A549 (cell line): ENCODE measurements at regions not wholly inside any gene's neighbourhood (a gene's known extent, or its start where the extent isn't known, plus 50 kb on each side); places are given as distances from the start of the nearest gene placed in this dataset.

ENCODE experiments used
- ATAC-seq, 2 experiments: fragments of 200-7000 bp in 1 of 2; fragments of >200 bp in 1 of 2; cut with Nextera tagmentation in 1 of 2; cut with Tn5 transposase in 1 of 2; 3 replicates each; pipeline versions ENCODE4 v1.8.0 to v1.9.1; 2018 to 2020; ENCODE audit warnings: mild to moderate bottlenecking in 1 of 2, moderate library complexity in 1 of 2
- CTCF ChIA-PET: fragments of 300-600 bp; sonication (Branson Sonifier 250); formaldehyde crosslinking; extraction: SDS; loops from one replicate; lab custom pipeline; 2021; ENCODE audit warnings: antibody characterized with exemption, inconsistent platforms; lab: Yijun Ruan, JAX
- POLR2A ChIA-PET: fragments of 350-600 bp; formaldehyde crosslinking; extraction: SDS; loops from one replicate; lab custom pipeline; 2021; ENCODE audit warnings: antibody characterized with exemption, inconsistent platforms; lab: Yijun Ruan, JAX
- DNase-seq, 2 experiments: peaks; one replicate each; pipeline versions ENCODE4 v3.0.0 to v3.0.0-alpha.2; 2011 to 2016; ENCODE audit warnings: low read depth in 1 of 2, low spot score in 1 of 2
- FAIRE-seq: peaks from 2 replicates; lab custom pipeline; 2011; peaks lifted over from hg19 to GRCh38; lab: Jason Lieb, UNC
- H3K27ac ChIP-seq, 2 experiments: fragments of >200 bp; sonication (Bioruptor Twin); formaldehyde crosslinking; 3 replicates each; pipeline ENCODE4 v1.5.1; 2016 to 2017
- H3K4me1 ChIP-seq: fragments of >200 bp; sonication (Bioruptor Twin); formaldehyde crosslinking; 3 replicates; pipeline ENCODE4 v1.6.1; 2016
- H3K4me2 ChIP-seq: fragments of >200 bp; sonication (Bioruptor Twin); formaldehyde crosslinking; 3 replicates; pipeline ENCODE4 v1.6.1; 2016
- H3K4me3 ChIP-seq: fragments of >200 bp; sonication (Bioruptor Twin); formaldehyde crosslinking; 3 replicates; pipeline ENCODE4 v1.5.1; 2016
- H3K9me3 ChIP-seq: fragments of >200 bp; sonication (Bioruptor Twin); formaldehyde crosslinking; 3 replicates; pipeline ENCODE4 v1.6.1; 2016
- BCL3 ChIP-seq: fragments of >200 bp; sonication (Bioruptor Twin); formaldehyde crosslinking; IDR thresholded peaks from 3 replicates; pipeline ENCODE4 v1.6.1; 2016
- CBX2 ChIP-seq: fragments of 200-600 bp; sonication (generic); IDR thresholded peaks from 2 replicates; pipeline ENCODE4 v1.6.1; 2016; ENCODE audit warnings: low read depth, mild to moderate bottlenecking, borderline replicate concordance
- CBX8 ChIP-seq: fragments of 200-600 bp; sonication (generic); IDR thresholded peaks from 2 replicates; pipeline ENCODE4 v1.6.1; 2016
- CEBPB ChIP-seq, 2 experiments: fragments of >200 bp in 1 of 2; sonication (Bioruptor Twin) in 1 of 2; formaldehyde crosslinking in 1 of 2; IDR thresholded peaks; 2 replicates each; pipeline ENCODE4 v1.6.1; 2012 to 2016
- CHD2 ChIP-seq: fragments of 150-350 bp; IDR thresholded peaks from 2 replicates; pipeline ENCODE4 v1.6.1; 2014; ENCODE audit warnings: low read length; ENCODE audit not compliant: partially characterized antibody
- EHF ChIP-seq: fragments of 250-450 bp; sonication (Bioruptor Pico); IDR thresholded peaks from 2 replicates; pipeline ENCODE4 v1.5.0; 2020; ENCODE audit warnings: mild to moderate bottlenecking
- ESRRA ChIP-seq: fragments of 150-350 bp; IDR thresholded peaks from 2 replicates; pipeline ENCODE4 v1.6.1; 2014; ENCODE audit warnings: mild to moderate bottlenecking, low read length, borderline replicate concordance
- HDAC2 ChIP-seq: fragments of 200-600 bp; sonication (generic); IDR thresholded peaks from 2 replicates; pipeline ENCODE4 v1.6.1; 2016
- HES2 ChIP-seq: fragments of >200 bp; sonication (Bioruptor Twin); formaldehyde crosslinking; IDR thresholded peaks from 2 replicates; pipeline ENCODE4 v1.6.1; 2016
- HOXB13 ChIP-seq: fragments of 250-450 bp; sonication (Bioruptor Pico); IDR thresholded peaks from 2 replicates; pipeline ENCODE4 v1.5.0; 2020; ENCODE audit warnings: low read depth, mild to moderate bottlenecking, moderate library complexity
- HOXB5 ChIP-seq: fragments of 250-450 bp; sonication (Bioruptor Pico); IDR thresholded peaks from 2 replicates; pipeline ENCODE4 v1.5.0; 2020; ENCODE audit warnings: mild to moderate bottlenecking, moderate library complexity
- JUN ChIP-seq, 2 experiments: fragments of >200 bp; sonication (Bioruptor Twin); formaldehyde crosslinking; IDR thresholded peaks; 2 replicates in 1 of 2; 3 replicates in 1 of 2; pipeline ENCODE4 v1.6.1; 2016 to 2017
- KDM1A ChIP-seq: fragments of 200-600 bp; sonication (generic); IDR thresholded peaks from 2 replicates; pipeline ENCODE4 v1.6.1; 2016; ENCODE audit warnings: low read depth, mild to moderate bottlenecking
- KDM5A ChIP-seq: fragments of 200-600 bp; sonication (generic); IDR thresholded peaks from 2 replicates; pipeline ENCODE4 v1.6.1; 2016; ENCODE audit warnings: antibody characterized with exemption, mild to moderate bottlenecking
- MAZ ChIP-seq: fragments of 150-350 bp; IDR thresholded peaks from 2 replicates; pipeline ENCODE4 v1.6.1; 2014; ENCODE audit warnings: antibody characterized with exemption, low read depth, low read length, borderline replicate concordance
- NFE2L2 ChIP-seq: fragments of 150-350 bp; conservative IDR thresholded peaks from 2 replicates; pipeline ENCODE4 v1.6.1; 2014; ENCODE audit warnings: low read length
- PBX3 ChIP-seq: IDR thresholded peaks from 2 replicates; pipeline ENCODE4 v1.6.1; 2012
- PHF8 ChIP-seq: fragments of 200-600 bp; sonication (generic); IDR thresholded peaks from 2 replicates; pipeline ENCODE4 v1.6.1; 2016; ENCODE audit warnings: low read depth, mild to moderate bottlenecking, antibody characterized with exemption, moderate library complexity, borderline replicate concordance
- POLR2AphosphoS2 ChIP-seq: conservative IDR thresholded peaks from 2 replicates; pipeline ENCODE4 v1.6.1; 2012; ENCODE audit warnings: low read length, improper control_type of control experiment, inconsistent platforms
- RAD21 ChIP-seq, 2 experiments: fragments of >200 bp in 1 of 2; sonication (Bioruptor Twin) in 1 of 2; formaldehyde crosslinking in 1 of 2; IDR thresholded peaks in 1 of 2; conservative IDR thresholded peaks in 1 of 2; 2 replicates in 1 of 2; 3 replicates in 1 of 2; pipeline ENCODE4 v1.6.1; 2012 to 2018; ENCODE audit warnings: inconsistent platforms in 1 of 2
- RARB ChIP-seq: fragments of 250-450 bp; sonication (Bioruptor Pico); IDR thresholded peaks from 2 replicates; pipeline ENCODE4 v1.8.0; 2021; ENCODE audit warnings: mild to moderate bottlenecking, moderate library complexity
- RCOR1 ChIP-seq: fragments of 150-350 bp; IDR thresholded peaks from 2 replicates; pipeline ENCODE4 v1.6.1; 2014; ENCODE audit warnings: antibody characterized with exemption, low read length, low read depth
- SMC3 ChIP-seq: fragments of >200 bp; sonication (Bioruptor Twin); formaldehyde crosslinking; IDR thresholded peaks from 3 replicates; pipeline ENCODE4 v1.6.1; 2018; ENCODE audit warnings: inconsistent platforms
- TP53 ChIP-seq: fragments of 250-450 bp; sonication (Bioruptor Pico); IDR thresholded peaks from 2 replicates; pipeline ENCODE4 v1.5.0; 2021; ENCODE audit warnings: mild to moderate bottlenecking, moderate library complexity
- ZC3H11A ChIP-seq: fragments of 450-650 bp; IDR thresholded peaks from 2 replicates; pipeline ENCODE4 v1.6.1; 2014; ENCODE audit warnings: antibody characterized with exemption, mild to moderate bottlenecking
- ZNF302 ChIP-seq: fragments of 250-450 bp; sonication (Bioruptor Pico); IDR thresholded peaks from 2 replicates; pipeline ENCODE4 v1.9.0; 2021; ENCODE audit warnings: inconsistent platforms, mild to moderate bottlenecking, moderate library complexity
- WGBS: methylation state at CpG from one replicate; pipeline ENCODE4 v1.1.6; 2017; ENCODE audit errors: missing lambda C conversion rate; 5-methylcytosine and 5-hydroxymethylcytosine counted together

GRCh38 chr16:72475688-72476087, 303.7 kb upstream of the PMFBP1 start:
- FAIRE-seq, result no peak
- H3K27ac ChIP-seq, result no peak overlapping the region
- CTCF ChIA-PET, result interaction anchor here (0.8 to 1.3 kb wide), 2 partner anchors 9 to 233 kb away, joined by 3 read pairs; no protein-coding TSS in a partner anchor

GRCh38 chr16:72474501-72475123, 302.7 kb upstream of the PMFBP1 start:
- POLR2A ChIA-PET, result no interaction called here
- CTCF ChIA-PET, result no interaction called here
- Histone ChIP-seq H3K4me2 (no peak overlapping the region), H3K27ac (no peak overlapping the region)
- ATAC-seq, result no peak
- 75% methylated on average over 2 of the region's 2 CpGs for WGBS
- TF ChIP-seq EHF, result no peak
- no peak for TF ChIP-seq KDM5A
- TF ChIP-seq CHD2, result no peak
- TF ChIP-seq PBX3, result no peak
- no peak for TF ChIP-seq TP53 (CRISPR knock-in tag)
- TF ChIP-seq BCL3, result no peak
- no peak for TF ChIP-seq CBX2
- no peak for TF ChIP-seq HDAC2
- no peak for TF ChIP-seq PHF8
- no peak for TF ChIP-seq RCOR1
- TF ChIP-seq, all 56 proteins: peak for 0
- H3K4me3 ChIP-seq, result no peak overlapping the region
- no peaks in the 10 kb centered on the region for H3K4me1 ChIP-seq
- no peaks in the 10 kb centered on the region for H3K9me3 ChIP-seq
- DNase-seq (no peak), FAIRE-seq (no peak)

More at GRCh38 chr16:72475688-72476087, 303.7 kb upstream of the PMFBP1 start:
- no peaks in the 10 kb centered on the region for H3K4me1 ChIP-seq
- no peak for ATAC-seq
- POLR2A ChIA-PET, result no interaction called here
- TF ChIP-seq TP53 (CRISPR knock-in tag) (no peak), PHF8 (no peak), CBX8 (no peak), ESRRA (no peak), EHF (no peak), CEBPB (IDR thresholded peaks at IDR 0.05) (no peak), HOXB13 (CRISPR knock-in tag) (no peak), JUN (IDR thresholded peaks at IDR 0.05) (no peak), KDM1A (no peak), ZNF302 (no peak), NFE2L2 (no peak), POLR2AphosphoS2 (no peak)
- no peak overlapping the region for H3K4me3 ChIP-seq
- 60% methylated on average over 3 of the region's 3 CpGs for WGBS
- DNase-seq, result no peak
- no peaks in the 10 kb centered on the region for H3K9me3 ChIP-seq
- no peak overlapping the region for H3K4me2 ChIP-seq

GRCh38 chr16:72473631-72474030, 301.7 kb upstream of the PMFBP1 start:
- no peak overlapping the region for H3K27ac ChIP-seq
- DNase-seq, result no peak
- H3K4me1 ChIP-seq, result no peaks in the 10 kb centered on the region
- POLR2A ChIA-PET, result no interaction called here
- 92% methylated on average over 1 of the region's 1 CpG for WGBS
- H3K9me3 ChIP-seq, result no peaks in the 10 kb centered on the region
- TF ChIP-seq RARB (CRISPR knock-in tag) (no peak), PHF8 (no peak), ZNF302 (no peak), HOXB5 (CRISPR knock-in tag) (no peak), TP53 (CRISPR knock-in tag) (no peak), CEBPB (IDR thresholded peaks at IDR 0.05) (no peak), RAD21 (conservative IDR thresholded peaks at IDR 0.05 in 1 of 2, IDR thresholded peaks at IDR 0.05 in 1 of 2) (no peak), HES2 (no peak), ZC3H11A (no peak), RCOR1 (no peak), KDM5A (no peak), SMC3 (no peak), MAZ (no peak)
- no peak for FAIRE-seq
- no peak overlapping the region for H3K4me3 ChIP-seq
- CTCF ChIA-PET, result interaction anchor here (2.3 to 4.9 kb wide), 2 partner anchors 231 to 349 kb away, joined by 7 to 18 read pairs; no protein-coding TSS in a partner anchor
- no peak overlapping the region for H3K4me2 ChIP-seq
- no peak for ATAC-seq
